PC-9 (cell line): ENCODE measurements at regions not wholly inside any gene's neighbourhood (a gene's known extent, or its start where the extent isn't known, plus 50 kb on each side); places are given as distances from the start of the nearest gene placed in this dataset.

Source experiments
- CTCF ChIP-seq: fragments of 200-600 bp; sonication (generic); conservative IDR thresholded peaks from 2 replicates; pipeline ENCODE4 v1.6.1; 2017; ENCODE audit warnings: mixed run types, antibody characterized with exemption, mild to moderate bottlenecking, moderate library complexity
- EZH2 ChIP-seq: fragments of 200-600 bp; sonication (generic); IDR thresholded peaks from 2 replicates; pipeline ENCODE4 v1.8.0; 2017; ENCODE audit warnings: antibody characterized with exemption, low read depth

GRCh38 chr7:73963252-73963822, 64.6 kb upstream of the ELN start:
- TF ChIP-seq CTCF: no peak
- TF ChIP-seq EZH2: no peak
